ENCODE measurements at regions not wholly inside any gene's neighbourhood (a gene's known extent, or its start where the extent isn't known, plus 50 kb on each side); places are given as distances from the start of the nearest gene placed in this dataset.

GRCh38 chr12:127077262-127078045 is 1189.5 kb upstream of the TMEM132C start:
- no peak overlapping the region for H3K4me2 ChIP-seq
- no peaks in the 10 kb centered on the region for H3K27me3 Mint-ChIP-seq (ENCODE audit: insufficient read depth, low read depth, poor library complexity)
- no peaks in the 10 kb centered on the region for H3K9me2 ChIP-seq (ENCODE audit: insufficient read depth)
- H4K20me1 ChIP-seq (replicated peaks; ENCODE audit: insufficient read depth): no peaks in the 10 kb centered on the region
- H3K4me3 Mint-ChIP-seq: no peak overlapping the region
- no peak overlapping the region for H2AFZ ChIP-seq
- no peaks in the 10 kb centered on the region for H3K4me1 Mint-ChIP-seq
- H3K36me3 ChIP-seq (ENCODE audit: insufficient read depth): no peaks in the 10 kb centered on the region
- no peak overlapping the region for H3K27ac ChIP-seq (ENCODE audit: low read depth)
- peaks cover 87% of the 10 kb centered on the region for H3K9me3 Mint-ChIP-seq
- peaks cover 22% of the 10 kb centered on the region for H3K36me3 Mint-ChIP-seq (ENCODE audit: low read depth)
- no peaks in the 10 kb centered on the region for H3F3A ChIP-seq (replicated peaks; ENCODE audit: low read depth)
- H3K4me1 ChIP-seq (ENCODE audit: insufficient read depth): no peaks in the 10 kb centered on the region
- H3K79me2 ChIP-seq (replicated peaks; ENCODE audit: insufficient read depth): no peaks in the 10 kb centered on the region
- no peak overlapping the region for H3K4me3 ChIP-seq
- DNase-seq (ENCODE audit: low spot score) (no peak), ATAC-seq (no peak)
- no peak overlapping the region for H3K27ac Mint-ChIP-seq
- TF ChIP-seq REST (IDR thresholded peaks at IDR 0.05; ENCODE audit: unreplicated experiment) (no peak), CREB1 (CRISPR knock-in tag; IDR thresholded peaks at IDR 0.05; ENCODE audit: low read depth) (no peak), ETS1 (IDR thresholded peaks at IDR 0.05) (no peak), STAT1 (IDR thresholded peaks at IDR 0.05; ENCODE audit: unreplicated experiment) (no peak), EZH2phosphoT487 (IDR thresholded peaks at IDR 0.05; ENCODE audit: unreplicated experiment) (no peak), ZNF114 (CRISPR knock-in tag; IDR thresholded peaks at IDR 0.05) (no peak), NANOG (IDR thresholded peaks at IDR 0.05; ENCODE audit: borderline replicate concordance) (no peak), CTCF (conservative IDR thresholded peaks at IDR 0.05; ENCODE audit: low read depth in 2 of 2) (no peak), ZNF331 (CRISPR knock-in tag; IDR thresholded peaks at IDR 0.05; ENCODE audit: low read depth) (no peak), POLR2AphosphoS5 (IDR thresholded peaks at IDR 0.05; ENCODE audit: low read depth) (no peak), EZH2 (IDR thresholded peaks at IDR 0.05; ENCODE audit: low read depth, unreplicated experiment) (no peak), JUNB (IDR thresholded peaks at IDR 0.05; ENCODE audit: unreplicated experiment) (no peak)
- no peaks in the 10 kb centered on the region for H3K27me3 ChIP-seq (ENCODE audit: insufficient read depth)
